ENCODE measurements at regions not wholly inside any gene's neighbourhood (a gene's known extent, or its start where the extent isn't known, plus 50 kb on each side); places are given as distances from the start of the nearest gene placed in this dataset.

DNA sequence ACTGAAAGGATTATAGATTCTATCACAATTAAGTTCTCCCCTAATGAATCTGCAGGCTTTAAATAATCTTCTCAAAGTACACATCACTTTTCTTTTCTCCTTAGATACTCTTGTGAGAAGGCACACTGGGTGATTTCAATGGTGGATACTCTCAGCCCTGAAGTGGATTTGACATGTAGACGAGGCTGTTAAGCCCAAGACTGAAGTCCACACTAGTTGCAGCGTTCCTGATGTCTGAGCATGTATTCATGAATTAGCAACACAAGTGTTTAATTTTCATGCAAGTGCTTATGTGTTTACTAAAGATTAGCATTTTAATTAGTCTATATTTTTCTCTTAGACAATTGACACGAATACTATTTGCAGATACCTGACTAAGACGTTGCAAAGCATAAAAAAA lies 218.9 kb downstream of the TMEM161B start:
- no peak for TF ChIP-seq CTCF (conservative IDR thresholded peaks at IDR 0.05 in 1 of 2, IDR thresholded peaks at IDR 0.05 in 1 of 2; ENCODE audit: extremely low read depth in 1 of 2, insufficient read depth in 1 of 2, low read depth in 1 of 2, low read length in 2 of 2)
- no peak for TF ChIP-seq EZH2 (IDR thresholded peaks at IDR 0.05; ENCODE audit: borderline replicate concordance, low read length)
